Activated CD8-positive, alpha-beta memory T cell treated with anti-CD3 and anti-CD28 coated beads for 24 hours (primary cell): ENCODE measurements at regions not wholly inside any gene's neighbourhood (a gene's known extent, or its start where the extent isn't known, plus 50 kb on each side); places are given as distances from the start of the nearest gene placed in this dataset.
"Not testable (repeated sequence)": the region's sequence is repeated elsewhere in the genome, so short reads cannot be mapped to it uniquely, and the experiment has no call there.

Experiments
- DNase-seq: peaks from one replicate; pipeline ENCODE4 v3.0.0-alpha.2; 2020

DNA sequence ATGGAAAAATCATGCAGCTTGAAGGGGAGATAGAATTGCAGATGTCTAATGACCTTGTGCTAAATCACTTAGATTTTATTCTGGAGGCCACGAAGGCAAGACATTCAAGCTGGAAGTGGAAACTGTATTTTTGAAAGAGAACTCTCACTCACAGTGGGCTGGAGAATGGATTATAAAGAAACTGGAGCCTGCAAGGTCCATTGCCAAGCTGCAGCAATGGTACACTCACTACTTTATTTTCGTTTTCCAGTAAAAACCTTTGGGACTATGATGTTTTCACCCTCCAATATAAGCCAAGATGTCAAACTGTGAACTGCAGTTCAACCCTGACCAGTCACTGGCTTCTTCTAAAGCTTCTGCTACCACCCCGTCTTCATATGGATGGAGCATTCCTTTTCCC lies 62.0 kb downstream of the SKIDA1 start:
- no peak for DNase-seq

GRCh38 chr10:21458126-21458871 lies 67.2 kb downstream of the SKIDA1 start:
- DNase-seq, result no peak

- DNase-seq, result no peak
Measured at GRCh38 chr10:21456160-21456559, 69.3 kb downstream of the SKIDA1 start.

DNA sequence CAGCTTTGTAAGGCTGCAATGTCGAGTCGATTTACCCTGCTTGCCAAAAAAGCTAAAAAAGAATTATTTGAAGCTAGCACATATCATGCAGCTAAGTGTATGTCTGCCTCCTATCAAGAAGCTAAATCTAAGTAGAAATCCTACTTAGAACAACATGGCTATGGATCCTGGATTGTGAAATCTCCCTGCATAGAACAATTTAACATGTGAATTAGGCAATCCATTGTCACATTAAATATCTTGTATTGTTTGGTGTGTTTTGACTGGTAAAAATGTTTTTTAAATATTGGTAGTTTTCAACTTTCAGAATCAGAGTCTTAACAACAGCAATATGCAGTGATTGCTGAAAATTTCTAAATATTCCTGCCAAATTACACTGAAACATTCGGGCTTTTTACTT lies 73.3 kb downstream of the SKIDA1 start:
- DNase-seq, result no peak

DNA sequence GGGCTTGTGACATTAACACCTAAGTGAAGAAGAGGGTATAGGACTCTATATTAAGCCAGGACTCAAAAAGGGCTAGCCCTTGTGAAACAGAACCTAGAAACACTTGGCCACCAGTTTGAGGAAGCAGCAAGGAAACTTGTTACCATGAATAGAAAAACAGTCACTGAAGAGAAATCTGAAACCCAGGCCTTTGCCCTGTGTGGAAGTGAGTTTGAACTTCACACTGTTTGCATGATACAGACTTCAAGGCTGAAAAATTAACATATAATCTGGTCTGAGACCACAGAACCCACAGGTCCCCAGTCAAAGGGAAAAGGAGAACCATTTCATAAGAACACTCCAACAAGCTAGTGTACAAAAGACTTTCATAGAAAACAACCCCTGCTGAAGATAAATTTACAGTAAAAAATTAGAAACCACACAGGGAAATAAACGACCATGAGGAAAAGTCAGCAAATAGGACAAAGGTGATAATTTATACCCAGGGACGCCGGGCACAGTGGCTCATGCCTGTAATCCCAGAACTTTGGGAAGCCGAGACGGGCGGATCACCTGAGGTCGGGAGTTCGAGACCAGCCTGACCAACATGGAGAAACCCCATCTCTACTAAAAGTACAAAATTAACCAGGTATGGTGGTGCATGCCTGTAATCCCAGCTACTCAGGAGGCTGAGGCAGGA lies 76.1 kb downstream of the SKIDA1 start:
- DNase-seq, result no peak

DNA sequence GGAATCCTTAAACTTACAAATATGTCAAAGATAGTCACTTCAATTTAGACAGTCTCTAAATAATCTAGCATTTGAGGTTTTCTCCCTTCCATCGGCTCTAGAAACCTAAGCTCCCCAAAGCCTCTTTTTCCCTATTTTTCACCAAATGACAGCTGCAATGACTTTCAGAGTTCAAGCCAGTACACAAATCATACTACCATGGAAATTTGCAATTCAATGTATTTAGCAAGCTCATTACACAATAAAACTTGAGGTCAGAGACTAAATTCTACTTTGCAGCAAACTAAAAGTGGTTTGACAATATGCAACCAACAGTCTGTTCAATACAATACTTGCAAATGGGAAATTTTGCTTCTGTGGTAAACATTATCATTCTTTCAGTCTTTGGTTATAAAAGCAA lies 80.3 kb downstream of the SKIDA1 start:
- DNase-seq, result no peak

- no peak for DNase-seq
Measured at GRCh38 chr10:21441625-21442024, 83.9 kb downstream of the SKIDA1 start.

DNA sequence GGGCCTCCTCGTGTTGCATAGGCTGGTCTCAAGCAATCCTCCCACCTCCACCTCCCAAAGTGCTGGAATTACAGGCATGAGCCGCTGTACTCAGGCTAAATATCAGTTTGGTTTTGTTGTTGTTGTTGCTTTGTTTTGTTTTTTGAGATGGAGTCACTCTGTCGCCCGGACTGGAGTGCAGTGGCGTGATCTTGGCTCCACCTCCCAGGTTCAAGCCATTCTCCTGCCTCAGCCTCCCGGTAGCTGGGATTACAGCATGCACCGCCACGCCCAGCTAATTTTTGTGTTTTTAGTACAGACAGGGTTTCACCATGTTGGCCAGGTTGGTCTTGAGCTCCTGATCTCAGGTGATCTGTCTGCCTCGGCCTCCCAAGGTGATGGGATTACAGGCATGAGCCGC lies 86.6 kb downstream of the SKIDA1 start:
- not testable (repeated sequence) for DNase-seq

GRCh38 chr10:21437770-21438382 lies 87.6 kb downstream of the SKIDA1 start:
- no peak for DNase-seq

- no peak for DNase-seq
Measured at GRCh38 chr10:21432266-21432665, 93.2 kb downstream of the SKIDA1 start.

DNA sequence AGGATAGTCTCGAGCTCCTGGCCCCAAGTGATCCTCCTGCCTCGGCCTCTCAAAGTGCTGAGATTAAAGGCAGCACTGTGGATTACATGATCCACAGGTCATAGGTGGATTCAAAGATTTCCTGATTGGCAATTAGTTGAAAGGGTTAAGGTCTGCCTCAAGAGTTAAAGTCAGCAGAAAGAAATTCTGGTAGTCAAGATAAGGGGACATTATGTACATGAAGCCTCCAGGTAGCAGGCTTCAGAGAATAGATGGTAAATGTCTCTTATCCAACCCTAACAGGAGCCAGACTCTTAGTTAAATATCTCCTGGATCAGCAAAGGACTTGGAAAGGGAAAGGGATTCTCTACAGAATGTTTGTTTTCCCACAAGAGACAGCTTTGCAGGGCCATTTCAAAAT lies 93.7 kb downstream of the SKIDA1 start:
- DNase-seq, result no peak

DNA sequence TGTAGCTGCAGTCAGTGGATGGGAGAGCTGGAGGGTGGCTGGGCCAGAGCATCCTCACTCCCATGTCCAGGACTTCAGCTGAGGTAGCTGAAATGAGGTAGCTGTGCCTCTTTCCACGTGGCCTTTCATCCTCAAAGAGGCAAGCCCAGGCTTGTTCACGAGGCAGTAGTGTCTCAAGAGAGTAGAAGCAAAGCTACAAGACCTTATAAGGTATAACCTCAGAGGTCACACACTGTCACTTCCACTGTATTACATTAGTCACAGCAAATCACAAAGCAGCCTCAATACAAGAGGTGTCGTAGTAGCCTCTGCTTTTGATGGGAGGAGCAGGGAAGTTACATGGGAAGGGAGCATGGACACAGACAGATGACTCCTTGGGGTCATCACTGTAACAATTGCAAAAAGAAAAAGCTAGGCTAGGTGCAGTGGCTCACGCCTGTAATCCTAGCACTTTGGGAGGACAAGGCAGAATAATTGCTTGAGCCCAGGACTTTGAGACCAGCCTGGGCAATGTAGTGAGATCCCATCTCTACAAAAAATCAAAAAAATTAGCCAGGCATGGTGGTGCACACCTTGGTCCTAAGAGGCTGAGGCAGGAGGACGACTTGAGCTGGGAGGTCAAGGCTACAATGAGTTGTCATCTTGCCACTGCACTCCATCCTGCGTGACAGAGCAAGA lies 97.5 kb downstream of the SKIDA1 start:
- no peak for DNase-seq

- DNase-seq, result no peak
Measured at GRCh38 chr10:21424459-21424861, 101.0 kb downstream of the SKIDA1 start.

GRCh38 chr10:21423850-21424249 lies 101.6 kb downstream of the SKIDA1 start:
- DNase-seq, result no peak

DNA sequence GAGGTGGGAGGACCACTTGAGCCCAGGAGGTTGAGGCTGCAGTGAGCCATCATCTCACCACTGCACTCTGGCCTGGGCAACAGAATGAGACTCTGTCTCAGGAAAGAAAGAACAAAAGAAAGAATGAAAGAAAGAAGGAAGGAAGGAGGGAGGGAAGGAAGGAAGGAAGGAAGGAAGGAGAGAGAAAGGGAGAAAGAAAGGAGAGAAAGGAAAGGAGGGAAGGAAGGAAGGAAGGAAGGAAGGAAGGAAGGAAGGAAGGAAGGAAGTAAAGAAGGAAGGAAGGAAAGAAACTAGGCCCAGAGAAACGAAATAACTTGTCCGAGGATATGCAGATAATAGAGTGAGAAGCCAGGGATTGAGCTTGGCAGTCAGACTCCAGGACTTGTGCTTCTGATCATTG lies 102.1 kb downstream of the SKIDA1 start:
- DNase-seq, result no peak

GRCh38 chr10:21421794-21422193 lies 103.7 kb downstream of the SKIDA1 start:
- no peak for DNase-seq

GRCh38 chr10:21421016-21421415 lies 104.5 kb downstream of the SKIDA1 start:
- no peak for DNase-seq

- not testable (repeated sequence) for DNase-seq
Measured at GRCh38 chr10:21418981-21419576, 106.4 kb downstream of the SKIDA1 start.

DNA sequence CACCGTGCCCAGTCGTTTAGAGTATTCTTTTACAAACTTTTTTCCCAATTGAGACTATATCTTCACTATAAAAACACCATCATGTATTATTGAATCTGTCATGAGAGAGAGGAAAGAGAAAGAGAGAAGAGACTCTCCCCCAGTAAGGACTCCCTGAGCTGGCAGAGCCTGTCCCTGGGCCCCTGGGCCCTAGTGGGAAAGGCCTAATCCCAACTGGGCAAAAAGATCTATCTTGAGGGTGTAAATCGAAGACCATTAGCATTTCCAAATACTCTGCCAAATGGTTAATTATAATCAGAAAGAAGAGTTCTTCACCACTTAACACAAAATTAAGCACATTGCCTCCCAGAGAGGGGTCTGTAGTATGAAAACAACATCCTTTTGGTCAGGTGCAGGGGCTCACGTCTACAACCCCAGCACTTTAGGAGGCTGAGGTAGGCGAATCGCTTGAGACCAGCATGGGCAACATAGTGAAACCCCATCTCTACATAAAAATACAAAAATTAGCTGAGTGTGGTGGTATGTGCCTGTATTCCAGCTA lies 108.2 kb downstream of the SKIDA1 start:
- DNase-seq, result no peak

GRCh38 chr10:21413680-21414079 lies 111.8 kb downstream of the SKIDA1 start:
- DNase-seq, result no peak

DNA sequence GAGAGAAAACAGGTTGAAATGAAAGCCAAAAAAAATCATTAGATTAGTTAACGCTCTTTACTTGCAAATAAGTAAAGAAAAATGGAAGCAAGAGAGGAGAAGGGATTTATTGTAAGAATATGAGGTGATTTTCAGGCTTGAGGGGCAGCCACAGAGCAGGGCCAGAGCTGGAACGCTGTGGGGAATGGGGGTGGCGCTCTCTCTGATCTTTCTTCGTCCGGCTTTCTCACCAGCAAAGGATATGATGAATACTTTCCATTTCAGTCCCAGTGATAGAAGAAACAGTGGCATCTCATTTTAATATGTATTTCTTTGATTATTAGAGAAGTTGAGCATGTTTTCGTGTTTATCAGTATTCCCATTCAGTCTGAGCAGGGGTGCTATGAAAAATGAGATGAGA lies 112.2 kb downstream of the SKIDA1 start:
- no peak for DNase-seq

- DNase-seq, result no peak
Measured at GRCh38 chr10:21406595-21407193, 118.8 kb downstream of the SKIDA1 start.

DNA sequence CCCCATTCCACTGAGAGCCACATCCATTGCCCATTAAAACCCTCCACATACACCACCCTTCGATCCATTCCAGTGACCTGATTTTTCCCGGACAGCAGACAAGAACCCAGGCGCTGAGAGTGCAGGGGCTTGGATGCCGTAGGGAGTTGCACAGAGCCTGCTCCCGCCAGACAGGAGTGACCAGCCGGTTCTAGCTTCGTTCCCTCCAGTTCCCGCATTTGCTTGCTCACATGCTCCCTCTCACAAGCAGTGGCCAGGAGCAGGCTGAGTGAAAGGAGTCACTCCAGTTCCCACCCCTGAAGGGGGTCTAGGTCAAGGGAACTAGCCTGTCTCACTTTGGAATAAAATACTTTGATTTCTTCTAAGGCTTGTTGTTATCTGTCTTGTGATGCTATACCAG lies 119.5 kb downstream of the SKIDA1 start:
- DNase-seq, result no peak
